Lower leg skin (tissue), 3 donors: ENCODE measurements at regions not wholly inside any gene's neighbourhood (a gene's known extent, or its start where the extent isn't known, plus 50 kb on each side); places are given as distances from the start of the nearest gene placed in this dataset.

Source experiments
- POLR2A ChIP-seq, 2 donors: fragments of 450-650 bp; IDR thresholded peaks; one replicate each; pipeline ENCODE4 v1.6.1; 2016 to 2017; ENCODE audit warnings: antibody characterized with exemption in 2 of 2, mild to moderate bottlenecking in 1 of 2, moderate library complexity in 1 of 2
- TF ChIP-seq, protein P1 (sequence below), 3 donors: fragments of 450-650 bp; IDR thresholded peaks; one replicate each; pipeline ENCODE4 v1.5.1; 2016; ENCODE audit warnings: antibody characterized with exemption in 3 of 3, mild to moderate bottlenecking in 3 of 3, moderate library complexity in 2 of 3

DNA sequence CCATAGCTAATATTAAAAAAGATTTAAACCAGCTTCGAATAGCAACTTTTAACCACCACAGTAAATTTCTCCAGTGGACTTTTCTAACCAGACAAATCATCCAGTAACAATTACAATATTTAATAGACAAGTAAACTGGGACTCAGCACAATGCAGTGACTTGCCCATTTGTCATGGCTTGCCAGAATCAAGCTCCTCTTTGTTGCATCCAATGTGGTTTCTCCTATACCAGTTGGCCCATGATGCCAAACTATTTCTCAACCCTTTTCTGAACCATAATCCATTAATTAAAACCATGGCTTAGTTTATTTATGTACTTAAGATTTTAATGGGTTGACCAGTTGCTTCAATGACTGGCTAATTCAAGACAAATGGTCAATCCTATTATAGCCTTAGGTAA lies 64.4 kb downstream of the DIO2 start:
- TF ChIP-seq, protein P1, sequence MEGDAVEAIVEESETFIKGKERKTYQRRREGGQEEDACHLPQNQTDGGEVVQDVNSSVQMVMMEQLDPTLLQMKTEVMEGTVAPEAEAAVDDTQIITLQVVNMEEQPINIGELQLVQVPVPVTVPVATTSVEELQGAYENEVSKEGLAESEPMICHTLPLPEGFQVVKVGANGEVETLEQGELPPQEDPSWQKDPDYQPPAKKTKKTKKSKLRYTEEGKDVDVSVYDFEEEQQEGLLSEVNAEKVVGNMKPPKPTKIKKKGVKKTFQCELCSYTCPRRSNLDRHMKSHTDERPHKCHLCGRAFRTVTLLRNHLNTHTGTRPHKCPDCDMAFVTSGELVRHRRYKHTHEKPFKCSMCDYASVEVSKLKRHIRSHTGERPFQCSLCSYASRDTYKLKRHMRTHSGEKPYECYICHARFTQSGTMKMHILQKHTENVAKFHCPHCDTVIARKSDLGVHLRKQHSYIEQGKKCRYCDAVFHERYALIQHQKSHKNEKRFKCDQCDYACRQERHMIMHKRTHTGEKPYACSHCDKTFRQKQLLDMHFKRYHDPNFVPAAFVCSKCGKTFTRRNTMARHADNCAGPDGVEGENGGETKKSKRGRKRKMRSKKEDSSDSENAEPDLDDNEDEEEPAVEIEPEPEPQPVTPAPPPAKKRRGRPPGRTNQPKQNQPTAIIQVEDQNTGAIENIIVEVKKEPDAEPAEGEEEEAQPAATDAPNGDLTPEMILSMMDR (IDR thresholded peaks at IDR 0.05), result no peak
- no peak for TF ChIP-seq POLR2A (IDR thresholded peaks at IDR 0.05)
